Spleen (tissue), 11 donors: ENCODE measurements at regions not wholly inside any gene's neighbourhood (a gene's known extent, or its start where the extent isn't known, plus 50 kb on each side); places are given as distances from the start of the nearest gene placed in this dataset.
A peak's percentile ranks its signal among the peaks of the same experiment; 100 is the strongest.

Experiments
- DNase-seq: peaks from one replicate; pipeline ENCODE4 v3.0.0-alpha.2; 2020
- H3K27ac ChIP-seq, 8 donors: fragments of 200-600 bp; sonication (generic) in 7 of 8; 1 replicate in 4 of 8; 2 replicates in 4 of 8; pipeline versions ENCODE4 v1.5.0 to v1.8.0; 2016 to 2021; ENCODE audit warnings: inconsistent platforms in 4 of 8, mild to moderate bottlenecking in 4 of 8, moderate library complexity in 1 of 8
- H3K27me3 ChIP-seq, 7 donors: fragments of 200-600 bp; sonication (generic) in 6 of 7; replicated peaks in 1 of 7; 1 replicate in 4 of 7; 2 replicates in 3 of 7; pipeline versions ENCODE4 v1.5.0 to v1.8.0; 2016 to 2021; ENCODE audit warnings: inconsistent platforms in 3 of 7, mild to moderate bottlenecking in 1 of 7
- H3K36me3 ChIP-seq, 6 donors: fragments of 200-600 bp; sonication (generic) in 5 of 6; 1 replicate in 4 of 6; 2 replicates in 2 of 6; pipeline versions ENCODE4 v1.5.0 to v1.8.0; 2016 to 2021; ENCODE audit warnings: inconsistent platforms in 2 of 6
- H3K4me1 ChIP-seq, 6 donors: fragments of 200-600 bp; sonication (generic) in 5 of 6; 1 replicate in 3 of 6; 2 replicates in 3 of 6; pipeline versions ENCODE4 v1.5.0 to v1.8.0; 2016 to 2021; ENCODE audit warnings: inconsistent platforms in 3 of 6
- H3K4me3 ChIP-seq, 8 donors: fragments of 200-600 bp; sonication (generic) in 7 of 8; 1 replicate in 4 of 8; 2 replicates in 4 of 8; pipeline versions ENCODE4 v1.5.0 to v1.8.0; 2016 to 2021; ENCODE audit warnings: inconsistent platforms in 4 of 8, mild to moderate bottlenecking in 4 of 8, moderate library complexity in 2 of 8
- H3K9me3 ChIP-seq, 8 donors: fragments of 200-600 bp; sonication (generic) in 7 of 8; 1 replicate in 4 of 8; 2 replicates in 4 of 8; pipeline versions ENCODE4 v1.5.0 to v1.8.0; 2016 to 2021; ENCODE audit warnings: inconsistent platforms in 4 of 8
- CTCF ChIP-seq, 11 experiments: fragments of 200-600 bp in 7 of 11; fragments of 450-650 bp in 4 of 11; sonication (generic) in 4 of 11; IDR thresholded peaks in 8 of 11; conservative IDR thresholded peaks in 3 of 11; 1 replicate in 7 of 11; 2 replicates in 4 of 11; pipeline versions ENCODE4 v1.4.0 to v1.8.0; 2016 to 2021; ENCODE audit warnings: antibody characterized with exemption in 11 of 11, inconsistent platforms in 4 of 11, mild to moderate bottlenecking in 1 of 11
- POLR2A ChIP-seq, 3 donors: fragments of 450-650 bp; IDR thresholded peaks; one replicate each; pipeline ENCODE4 v1.5.1; 2017; ENCODE audit warnings: antibody characterized with exemption in 3 of 3, mild to moderate bottlenecking in 1 of 3
- POLR2AphosphoS5 ChIP-seq, 3 donors: sonication (generic); formaldehyde crosslinking; IDR thresholded peaks; one replicate each; pipeline ENCODE4 v1.5.1; 2017; ENCODE audit warnings: antibody characterized with exemption in 3 of 3
- WGBS, 5 donors: extraction: QIAGEN DNeasy Blood & Tissue Kit in 3 of 5; methylation state at CpG; one replicate each; pipeline versions ENCODE4 v1.1.5 to v1.1.7; 2013 to 2018; 5-methylcytosine and 5-hydroxymethylcytosine counted together
- intact Hi-C: fragments of 100-400 bp; cut with DNase I; formaldehyde crosslinking; loops from one replicate; pipeline ENCODE4 v1.15.0; 2023; ENCODE audit warnings: low total_unique reads
- donor health status: healthy with polysubstance abuse.
- donor health status: DM: no; HTN: no; CAD: no; lungs with moderate emphysema.
- donor health status: DM: no; HTN: no; CAD: no.
- donor health status: Bipolar disorder and iron deficiency.
- donor health status: healthy.
- donor health status: DM: no; HTN: no; CAD: no.
- donor health status: DM: yes; HTN: yes; CAD: no.

DNA sequence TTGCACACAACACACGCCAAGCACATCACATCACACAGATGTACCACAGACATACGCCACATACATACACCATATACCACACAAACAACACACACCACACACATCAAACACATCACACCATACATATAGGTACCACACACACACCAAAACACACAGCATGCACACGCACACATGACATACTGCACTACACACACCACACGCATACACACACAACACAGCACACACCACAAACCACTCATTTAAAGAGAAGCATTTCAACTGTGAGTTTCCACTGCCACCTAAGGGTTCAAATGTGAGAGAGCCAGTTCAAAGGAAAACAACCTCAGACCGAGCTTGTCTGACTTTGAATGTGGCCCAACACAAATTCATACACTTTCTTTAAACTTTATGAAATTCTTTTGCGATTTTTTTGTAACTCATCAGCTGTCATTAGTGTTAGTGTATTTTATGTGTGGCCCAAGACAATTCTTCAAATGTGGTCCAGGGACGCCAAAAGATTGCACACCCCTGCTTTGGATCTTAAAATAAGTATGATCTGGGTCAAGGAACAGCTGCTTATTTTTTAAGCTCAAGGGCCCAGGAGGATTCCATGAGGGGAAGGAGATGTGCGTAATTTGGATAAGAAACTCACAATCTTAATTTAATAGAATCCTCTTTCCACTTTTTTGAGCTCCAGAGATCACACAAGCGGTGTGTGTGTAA is 494.6 kb downstream of the GADD45G start:
- WGBS, 5 donors, result 77 to 81% (median 78%) methylated on average over 9 of the region's 9 CpGs
- Histone ChIP-seq H3K27me3 (peaks cover 0 to 14% (median 0%) of the 10 kb centered on the region in 7 donors), H3K4me3 (no peak overlapping the region), H3K4me1 (peaks cover 0 to 8% (median 5%) of the 10 kb centered on the region in 6 donors), H3K27ac (no peak overlapping the region), H3K36me3 (no peaks in the 10 kb centered on the region), H3K9me3 (no peaks in the 10 kb centered on the region)
- DNase-seq, result no peak
- TF ChIP-seq CTCF (IDR thresholded peaks at IDR 0.05 in 8 of 11, conservative IDR thresholded peaks at IDR 0.05 in 3 of 11), result peak in 9 of 11 experiments; percentile 18 to 54 (median 31)
- TF ChIP-seq POLR2AphosphoS5 (IDR thresholded peaks at IDR 0.05), result no peak
- no peak for TF ChIP-seq POLR2A (IDR thresholded peaks at IDR 0.05)
- intact Hi-C loops, result no loop called here

GRCh38 chr9:90100014-90100413 is 495.2 kb downstream of the GADD45G start:
- intact Hi-C loops, result no loop called here
- peaks cover 0 to 14% (median 0%) of the 10 kb centered on the region in 7 donors for H3K27me3 ChIP-seq
- peaks cover 0 to 8% (median 5%) of the 10 kb centered on the region in 6 donors for H3K4me1 ChIP-seq
- H3K4me3 ChIP-seq, result no peak overlapping the region
- no peaks in the 10 kb centered on the region for H3K9me3 ChIP-seq
- DNase-seq, result no peak
- 72 to 87% (median 83%) methylated on average over 3 of the region's 3 CpGs for WGBS, 5 donors
- no peak for TF ChIP-seq POLR2A (IDR thresholded peaks at IDR 0.05)
- no peak for TF ChIP-seq POLR2AphosphoS5 (IDR thresholded peaks at IDR 0.05)
- no peak for TF ChIP-seq CTCF (IDR thresholded peaks at IDR 0.05 in 8 of 11, conservative IDR thresholded peaks at IDR 0.05 in 3 of 11)
- H3K36me3 ChIP-seq, result no peaks in the 10 kb centered on the region
- no peak overlapping the region for H3K27ac ChIP-seq

DNA sequence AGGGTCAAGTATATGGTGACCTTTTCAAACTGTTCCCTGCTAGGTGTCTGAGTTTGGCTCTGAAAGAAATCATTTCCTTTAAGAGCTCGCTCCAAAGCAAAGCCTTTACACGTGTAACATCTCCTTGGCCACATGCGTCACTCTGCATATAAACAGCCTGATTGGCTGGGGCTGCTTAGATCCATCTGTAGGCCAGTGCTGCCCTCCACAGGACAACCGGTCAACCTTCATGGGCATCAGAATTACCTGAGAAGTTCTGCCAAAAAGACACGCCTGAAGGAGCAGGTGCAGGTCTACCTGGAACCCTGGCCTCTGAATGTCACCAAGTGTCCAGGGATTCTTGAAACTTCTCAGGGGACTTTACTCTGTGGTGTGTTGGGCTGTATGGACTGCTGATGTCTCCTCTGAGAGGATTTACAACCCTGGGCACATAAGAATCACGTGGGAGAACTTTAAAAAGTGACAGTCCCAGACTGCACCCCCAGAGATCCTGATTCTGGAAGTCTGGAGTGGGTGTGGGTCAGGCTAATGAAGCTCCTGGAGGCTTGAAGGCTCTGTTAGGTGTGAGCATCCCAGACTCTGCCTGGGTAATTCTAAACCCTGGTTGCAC is 497.6 kb downstream of the GADD45G start:
- no peak for TF ChIP-seq POLR2A (IDR thresholded peaks at IDR 0.05)
- TF ChIP-seq CTCF (IDR thresholded peaks at IDR 0.05 in 8 of 11, conservative IDR thresholded peaks at IDR 0.05 in 3 of 11), result peak; percentile 65 to 93 (median 82)
- H3K4me1 ChIP-seq, result peaks cover 0 to 13% (median 5%) of the 10 kb centered on the region in 6 donors
- H3K4me3 ChIP-seq, result no peak overlapping the region
- no peaks in the 10 kb centered on the region for H3K36me3 ChIP-seq
- WGBS, 5 donors, result 8 to 18% (median 14%) methylated on average over 6 of the region's 6 CpGs
- peaks cover 0 to 2% (median 0%) of the 10 kb centered on the region in 7 donors for H3K27me3 ChIP-seq
- intact Hi-C loops, result loop anchor here (2.0 kb wide), 1 partner anchor 500 kb away; no protein-coding TSS in a partner anchor
- DNase-seq, result peak; percentile 92
- H3K27ac ChIP-seq, result no peak overlapping the region
- H3K9me3 ChIP-seq, result no peaks in the 10 kb centered on the region

DNA sequence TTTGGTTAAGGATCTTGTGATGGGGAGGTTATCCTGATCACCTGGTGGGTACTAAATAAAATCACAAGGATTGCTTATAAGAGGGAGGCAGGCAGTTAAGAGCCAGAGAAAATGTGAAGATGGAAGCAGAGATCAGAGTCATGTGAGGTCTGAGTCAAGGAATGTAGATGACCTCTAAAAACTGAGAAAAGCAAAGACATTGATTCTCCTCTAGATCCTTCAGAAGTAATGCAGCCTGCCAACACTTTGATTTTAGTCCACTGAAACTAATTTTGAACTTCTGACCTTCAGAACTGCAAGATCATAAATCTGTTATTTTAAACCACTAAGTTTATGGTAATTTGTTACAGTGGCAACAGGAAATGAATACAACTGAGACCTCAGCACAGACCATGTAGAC is 499.0 kb downstream of the GADD45G start:
- Histone ChIP-seq H3K27me3 (no peaks in the 10 kb centered on the region), H3K36me3 (no peaks in the 10 kb centered on the region), H3K27ac (no peak overlapping the region), H3K4me1 (peaks cover 0 to 16% (median 5%) of the 10 kb centered on the region in 6 donors), H3K4me3 (no peak overlapping the region), H3K9me3 (peaks cover 0 to 2% (median 0%) of the 10 kb centered on the region in 8 donors)
- DNase-seq, result no peak
- intact Hi-C loops, result loop anchor here (2.0 kb wide), 1 partner anchor 501 kb away; no protein-coding TSS in a partner anchor
- TF ChIP-seq POLR2A (IDR thresholded peaks at IDR 0.05) (no peak), CTCF (IDR thresholded peaks at IDR 0.05 in 8 of 11, conservative IDR thresholded peaks at IDR 0.05 in 3 of 11) (no peak), POLR2AphosphoS5 (IDR thresholded peaks at IDR 0.05) (no peak)
